Transverse colon (tissue), 3 donors: ENCODE measurements at regions not wholly inside any gene's neighbourhood (a gene's known extent, or its start where the extent isn't known, plus 50 kb on each side); places are given as distances from the start of the nearest gene placed in this dataset.

ENCODE experiments used
- EP300 ChIP-seq: sonication (generic); formaldehyde crosslinking; IDR thresholded peaks from one replicate; pipeline ENCODE4 v1.6.1; 2017; ENCODE audit warnings: antibody characterized with exemption, low read depth
- TF ChIP-seq, protein P1 (sequence below), 5 experiments: fragments of 200-600 bp in 3 of 5; fragments of 450-650 bp in 2 of 5; sonication (generic) in 3 of 5; IDR thresholded peaks; 1 replicate in 2 of 5; 2 replicates in 3 of 5; pipeline ENCODE4 v1.5.1; 2016 to 2017; ENCODE audit warnings: antibody characterized with exemption in 5 of 5, inconsistent platforms in 3 of 5, mild to moderate bottlenecking in 2 of 5, moderate library complexity in 1 of 5

DNA sequence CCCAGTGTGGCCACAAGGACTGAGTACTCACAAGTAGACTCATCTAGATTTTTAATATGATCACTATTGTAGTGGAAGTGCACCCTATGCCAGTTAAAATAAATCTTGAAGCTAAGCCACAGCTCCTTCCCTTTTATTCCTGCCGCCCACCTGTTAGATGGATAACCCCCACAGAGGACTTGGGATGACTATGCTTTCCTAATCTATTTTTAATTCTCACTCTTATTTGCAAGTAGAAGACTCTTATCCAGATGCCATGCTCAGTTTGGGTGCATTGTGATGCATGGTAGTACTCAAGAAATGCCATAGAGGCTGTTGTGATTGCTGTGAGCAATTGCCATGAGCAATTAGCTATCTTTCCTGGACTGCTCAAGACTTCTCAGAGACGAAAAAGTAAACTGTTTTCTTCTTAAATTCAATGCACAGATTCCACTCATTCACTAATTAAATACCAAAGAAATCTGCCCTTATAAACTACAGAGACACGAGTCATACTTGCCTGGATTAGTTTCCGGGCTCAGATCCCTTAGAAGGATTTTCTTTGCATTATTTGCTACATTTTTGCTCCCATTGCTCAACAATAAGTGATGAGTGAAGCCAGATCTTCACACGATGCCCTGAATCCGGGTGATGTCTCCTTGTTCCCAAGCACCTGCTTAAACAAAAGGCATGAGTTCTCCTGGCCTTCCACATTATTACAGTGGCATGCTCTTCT lies 472.1 kb downstream of the SOX2 start:
- TF ChIP-seq, protein P1, sequence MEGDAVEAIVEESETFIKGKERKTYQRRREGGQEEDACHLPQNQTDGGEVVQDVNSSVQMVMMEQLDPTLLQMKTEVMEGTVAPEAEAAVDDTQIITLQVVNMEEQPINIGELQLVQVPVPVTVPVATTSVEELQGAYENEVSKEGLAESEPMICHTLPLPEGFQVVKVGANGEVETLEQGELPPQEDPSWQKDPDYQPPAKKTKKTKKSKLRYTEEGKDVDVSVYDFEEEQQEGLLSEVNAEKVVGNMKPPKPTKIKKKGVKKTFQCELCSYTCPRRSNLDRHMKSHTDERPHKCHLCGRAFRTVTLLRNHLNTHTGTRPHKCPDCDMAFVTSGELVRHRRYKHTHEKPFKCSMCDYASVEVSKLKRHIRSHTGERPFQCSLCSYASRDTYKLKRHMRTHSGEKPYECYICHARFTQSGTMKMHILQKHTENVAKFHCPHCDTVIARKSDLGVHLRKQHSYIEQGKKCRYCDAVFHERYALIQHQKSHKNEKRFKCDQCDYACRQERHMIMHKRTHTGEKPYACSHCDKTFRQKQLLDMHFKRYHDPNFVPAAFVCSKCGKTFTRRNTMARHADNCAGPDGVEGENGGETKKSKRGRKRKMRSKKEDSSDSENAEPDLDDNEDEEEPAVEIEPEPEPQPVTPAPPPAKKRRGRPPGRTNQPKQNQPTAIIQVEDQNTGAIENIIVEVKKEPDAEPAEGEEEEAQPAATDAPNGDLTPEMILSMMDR (IDR thresholded peaks at IDR 0.05): no peak
- no peak for TF ChIP-seq EP300
